NCI-H526 (cell line): ENCODE measurements at regions not wholly inside any gene's neighbourhood (a gene's known extent, or its start where the extent isn't known, plus 50 kb on each side); places are given as distances from the start of the nearest gene placed in this dataset.
"Not testable (repeated sequence)": the region's sequence is repeated elsewhere in the genome, so short reads cannot be mapped to it uniquely, and the experiment has no call there.

Experiments used
- DNase-seq, 2 experiments: peaks; one replicate each; lab custom pipeline; 2025; lab: John Stamatoyannopoulos, UW

GRCh38 chr2:84217456-84217855 is 241.6 kb downstream of the SUCLG1 start:
- no peak for DNase-seq

GRCh38 chr2:84214455-84214854 is 244.6 kb downstream of the SUCLG1 start:
- DNase-seq = no peak

DNA sequence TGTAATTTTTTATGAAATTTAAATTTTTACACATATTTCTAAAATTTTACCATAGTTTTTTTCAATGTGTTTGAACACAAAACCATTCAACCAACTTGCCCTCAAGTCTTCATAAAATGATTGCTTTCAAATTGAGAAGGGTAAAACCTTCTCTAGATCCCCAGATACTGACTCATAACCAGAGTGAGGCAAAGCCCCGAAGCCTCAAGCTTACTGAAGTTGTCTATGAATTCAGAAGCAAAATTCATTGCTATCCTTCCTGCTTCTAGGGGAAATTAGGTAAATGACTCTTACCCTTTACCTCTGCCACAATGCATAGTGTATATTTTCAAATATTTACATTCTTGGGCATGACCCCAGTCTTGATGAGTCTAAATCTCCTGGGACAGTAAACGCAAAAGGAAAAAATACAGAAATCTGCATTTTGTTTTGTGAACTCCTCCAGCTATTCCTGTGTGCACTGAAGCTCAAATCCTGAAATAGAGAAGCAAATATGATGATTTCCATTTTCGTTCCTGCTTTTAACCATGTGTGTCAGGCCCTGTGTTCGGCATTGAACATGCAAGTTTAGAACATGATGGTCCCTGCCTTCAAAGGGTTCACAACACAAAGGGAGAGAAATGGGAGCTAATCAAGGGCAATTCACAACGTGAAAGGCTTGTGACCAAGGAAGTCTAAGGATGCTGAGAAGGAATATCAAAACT is 246.3 kb downstream of the SUCLG1 start:
- no peak for DNase-seq

GRCh38 chr2:84209941-84210340 is 249.1 kb downstream of the SUCLG1 start:
- no peak for DNase-seq

DNA sequence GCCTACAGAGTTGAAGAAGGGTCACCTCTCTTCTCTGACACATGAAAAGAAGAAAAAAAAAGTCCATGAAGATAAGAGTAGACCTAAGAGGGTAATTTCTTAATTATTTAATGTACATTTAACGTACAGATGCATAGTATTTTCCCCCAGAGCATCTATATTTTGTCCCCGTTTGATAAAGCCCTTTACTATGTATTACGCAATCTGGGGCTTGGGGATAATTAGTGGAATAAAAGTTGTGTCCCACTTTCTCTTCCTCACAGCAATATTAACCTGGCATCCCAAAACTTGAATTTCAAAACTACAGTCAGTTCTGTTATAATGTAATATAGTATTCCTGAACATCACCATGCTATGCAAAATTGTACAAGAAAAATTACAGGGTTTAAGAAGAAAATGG is 254.1 kb downstream of the SUCLG1 start:
- DNase-seq = no peak

GRCh38 chr2:84202166-84202565 is 256.9 kb downstream of the SUCLG1 start:
- no peak for DNase-seq

- DNase-seq = no peak
Observed at GRCh38 chr2:84201158-84201557, 257.9 kb downstream of the SUCLG1 start.

GRCh38 chr2:84197901-84198300 is 261.2 kb downstream of the SUCLG1 start:
- no peak for DNase-seq

DNA sequence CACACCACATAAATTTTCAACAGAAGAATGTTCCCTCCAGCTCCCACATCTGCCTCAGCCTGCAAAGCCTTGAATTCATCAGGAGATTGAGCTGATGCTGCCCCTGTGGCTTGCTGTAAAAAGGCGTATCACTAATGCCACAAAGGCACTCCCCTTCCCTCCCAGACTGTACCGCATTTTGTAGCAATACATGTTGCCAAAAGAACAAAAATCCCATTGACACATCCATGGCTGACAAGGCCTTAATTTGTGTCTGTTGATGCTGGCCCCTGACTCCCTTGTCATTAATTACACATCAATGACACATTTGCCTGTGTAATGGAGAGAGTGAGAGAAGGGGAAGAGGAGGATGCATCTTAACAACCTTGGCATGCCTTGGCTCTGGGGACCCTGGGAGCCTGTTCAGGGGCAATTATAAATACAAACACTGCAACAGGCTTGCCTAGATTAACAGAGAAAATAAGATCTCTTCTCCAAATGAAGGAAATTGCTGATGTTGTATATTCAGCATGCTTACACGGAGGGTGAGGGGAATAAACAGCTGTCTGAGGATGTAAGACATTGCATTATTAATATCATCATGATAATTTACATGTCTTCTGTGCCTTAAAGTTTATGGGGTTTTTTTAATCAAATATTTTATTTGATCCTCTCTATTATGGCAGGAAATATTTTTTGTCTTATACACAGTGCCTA is 264.0 kb downstream of the SUCLG1 start:
- DNase-seq = no peak

GRCh38 chr2:84194181-84194580 is 264.9 kb downstream of the SUCLG1 start:
- no peak for DNase-seq

DNA sequence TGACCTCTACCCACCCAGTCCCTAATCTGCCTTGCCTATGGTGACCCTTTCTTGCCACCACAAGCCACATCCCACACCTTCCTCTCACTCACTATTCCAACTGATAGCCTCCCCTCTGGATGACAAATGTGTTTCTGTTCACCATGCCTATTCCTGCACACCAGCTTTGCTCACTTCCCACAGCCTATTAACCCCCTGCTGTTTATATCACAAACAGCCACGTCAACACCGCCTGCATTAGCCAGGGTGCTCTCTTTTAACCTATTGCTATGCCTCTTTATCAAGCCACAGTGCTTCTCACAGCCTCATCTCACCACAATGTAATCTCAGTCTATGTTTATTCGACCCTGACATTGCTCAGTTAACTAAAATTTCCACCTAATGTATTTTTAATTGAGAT is 271.8 kb downstream of the SUCLG1 start:
- DNase-seq = no peak

DNA sequence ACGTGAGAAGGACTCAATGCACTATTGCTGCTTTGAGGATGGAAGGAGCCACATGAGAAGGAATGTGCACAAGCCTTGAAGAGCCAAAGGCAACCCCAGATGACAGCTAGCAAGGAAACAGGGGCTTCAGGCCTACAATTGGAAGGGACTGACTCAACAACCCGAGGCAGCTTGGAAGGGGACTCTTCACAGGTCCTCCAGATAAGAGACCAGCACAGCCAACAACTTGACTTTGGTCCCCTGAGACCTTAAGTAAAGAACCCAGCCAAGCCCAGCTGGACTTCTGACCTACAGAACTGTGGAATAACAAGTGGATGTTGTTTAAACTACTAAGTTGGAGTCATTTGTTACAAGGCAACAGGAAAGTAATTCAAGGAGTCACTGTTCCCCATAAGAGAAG is 277.2 kb downstream of the SUCLG1 start:
- DNase-seq = no peak

DNA sequence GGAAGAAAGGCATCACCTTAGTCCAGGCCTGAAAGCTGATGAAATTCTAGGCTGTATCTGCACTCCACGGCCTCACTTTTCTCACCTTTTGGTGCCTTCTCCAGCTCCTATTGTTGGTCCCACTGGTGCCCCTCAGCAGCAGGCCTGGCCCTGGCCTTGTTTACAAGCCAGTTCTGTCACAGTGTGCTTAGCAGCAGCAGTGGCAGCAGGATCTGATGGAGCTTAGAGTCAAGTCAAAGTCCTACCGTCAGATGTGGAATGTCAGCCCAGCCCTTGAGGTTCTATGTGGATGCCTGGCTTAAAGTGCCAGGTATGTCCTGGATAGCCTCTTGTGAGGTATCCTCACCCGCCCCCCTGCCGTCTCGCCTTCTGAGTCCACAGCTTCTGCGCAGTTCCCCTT is 281.3 kb downstream of the SUCLG1 start:
- no peak for DNase-seq

GRCh38 chr2:84175970-84176369 is 283.1 kb downstream of the SUCLG1 start:
- no peak for DNase-seq

GRCh38 chr2:84175340-84175739 is 283.7 kb downstream of the SUCLG1 start:
- no peak for DNase-seq

- no peak for DNase-seq
Observed at GRCh38 chr2:84173041-84173440, 286.0 kb downstream of the SUCLG1 start.

DNA sequence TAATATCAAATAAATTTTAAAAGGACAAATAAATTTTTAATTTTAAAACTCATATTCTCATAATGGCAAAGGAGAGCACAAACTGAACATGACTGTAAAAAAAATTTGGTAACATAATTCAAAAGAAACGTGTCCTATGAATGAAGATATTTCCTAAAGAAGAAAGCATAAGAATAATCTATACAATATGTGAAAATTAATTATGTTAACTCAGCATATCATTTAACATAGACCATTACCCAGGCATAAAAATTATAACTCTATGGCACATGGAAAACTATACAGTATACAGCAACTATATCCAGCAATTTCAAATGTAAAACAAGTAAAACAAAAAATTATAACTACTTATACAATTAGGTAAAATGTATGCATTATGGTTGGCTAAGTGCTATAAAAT is 288.1 kb downstream of the SUCLG1 start:
- DNase-seq = no peak

DNA sequence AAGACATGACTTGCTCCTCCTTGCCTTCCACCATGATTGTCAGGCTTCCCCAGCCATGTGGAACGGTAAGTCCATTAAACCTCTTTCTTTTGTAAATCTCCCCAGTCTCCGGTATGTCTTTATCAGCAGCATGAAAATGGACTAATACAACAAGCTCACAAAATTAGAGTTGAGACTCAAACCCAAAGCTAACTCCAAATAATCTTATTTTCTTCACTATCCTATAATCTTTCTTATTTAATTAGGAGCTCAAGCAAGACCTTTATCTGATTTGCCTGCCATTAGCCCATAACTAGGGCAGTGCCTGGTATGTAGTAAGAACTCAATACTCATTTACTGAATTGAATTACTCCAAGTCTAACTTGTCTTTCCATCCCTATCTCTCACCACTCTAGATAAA is 289.2 kb downstream of the SUCLG1 start:
- no peak for DNase-seq

GRCh38 chr2:84168552-84168951 is 290.5 kb downstream of the SUCLG1 start:
- not testable (repeated sequence) for DNase-seq

DNA sequence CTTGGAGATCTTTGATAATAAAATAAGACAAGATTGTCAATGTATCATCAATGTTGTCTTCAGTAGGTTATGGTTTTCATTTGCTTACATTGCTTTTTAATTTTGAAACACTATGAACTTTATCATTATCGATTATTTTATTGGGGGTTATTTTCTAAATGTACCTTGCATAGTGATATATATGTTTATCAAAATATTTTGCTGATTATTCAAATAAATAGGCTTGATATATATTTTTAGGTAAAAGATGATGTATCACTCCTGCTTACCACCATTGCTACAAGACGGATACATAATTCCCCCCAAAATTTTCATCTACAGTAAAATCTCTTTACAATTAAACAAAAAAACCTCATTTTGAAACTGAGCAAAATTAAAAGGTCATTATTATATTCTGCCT is 293.8 kb downstream of the SUCLG1 start:
- DNase-seq = no peak

DNA sequence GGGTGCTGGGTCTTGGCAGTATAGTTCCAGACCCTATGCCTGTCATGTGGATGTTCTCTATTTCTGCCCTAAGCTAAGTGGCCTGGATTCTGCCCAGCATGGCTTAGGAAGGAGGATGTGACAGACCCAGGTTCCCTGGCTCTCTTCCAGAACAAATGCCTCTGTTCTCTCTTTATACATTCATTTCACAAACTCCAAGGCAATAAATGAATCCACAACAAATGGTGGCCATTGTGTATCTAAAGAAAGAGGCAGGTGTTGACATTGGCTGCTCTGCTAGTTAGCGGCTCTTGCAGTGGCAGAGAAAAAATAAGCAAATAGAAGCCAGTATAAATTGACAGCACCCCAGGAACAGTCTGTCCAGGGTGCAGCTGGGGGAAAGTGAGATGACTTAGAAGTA is 298.6 kb downstream of the SUCLG1 start:
- DNase-seq = no peak

DNA sequence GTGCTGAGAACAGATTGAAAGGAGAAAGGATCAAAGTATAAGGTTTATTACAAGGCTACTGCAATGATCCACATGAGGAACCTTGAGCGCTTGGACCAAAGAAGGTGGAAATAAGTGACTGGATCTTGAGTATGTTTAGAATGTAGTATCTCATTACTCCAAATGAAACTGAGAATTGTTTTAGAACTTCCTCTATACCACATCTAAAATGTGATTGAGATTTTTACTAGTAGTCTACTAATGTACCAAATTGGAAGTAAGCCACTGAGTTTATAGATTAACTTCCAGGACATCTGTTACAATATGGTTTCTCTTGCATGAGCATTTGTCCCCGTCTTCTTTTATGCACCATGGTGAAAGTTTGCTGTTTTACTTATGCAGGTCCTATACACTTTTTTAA is 300.5 kb downstream of the SUCLG1 start:
- no peak for DNase-seq

DNA sequence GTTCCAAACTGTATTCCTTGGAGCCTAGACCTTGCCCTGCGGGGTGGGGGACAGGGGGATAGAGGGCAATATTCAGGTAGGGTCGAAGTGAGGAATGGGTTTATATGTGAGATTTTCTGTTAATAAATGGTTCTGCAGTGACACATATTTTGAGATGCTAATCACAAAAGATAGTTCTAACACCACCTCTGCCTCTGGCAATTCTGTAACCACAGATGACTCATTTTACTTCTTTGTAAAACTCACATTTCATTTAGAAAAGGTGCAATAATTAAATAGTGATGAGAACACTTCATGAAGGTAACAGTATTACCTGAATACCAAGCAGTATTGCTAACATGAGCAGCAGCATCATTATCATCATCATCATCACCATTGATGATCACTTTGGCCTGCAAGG is 306.6 kb downstream of the SUCLG1 start:
- DNase-seq = no peak

- DNase-seq = no peak
Observed at GRCh38 chr2:84144345-84144744, 314.7 kb downstream of the SUCLG1 start.
